Hippocampal formation (tissue), 2 donors: ENCODE measurements at regions not wholly inside any gene's neighbourhood (a gene's known extent, or its start where the extent isn't known, plus 50 kb on each side); places are given as distances from the start of the nearest gene placed in this dataset.

Experiments used
- DNase-seq, 2 donors: peaks; one replicate each; lab custom pipeline; 2025; lab: John Stamatoyannopoulos, UW

DNA sequence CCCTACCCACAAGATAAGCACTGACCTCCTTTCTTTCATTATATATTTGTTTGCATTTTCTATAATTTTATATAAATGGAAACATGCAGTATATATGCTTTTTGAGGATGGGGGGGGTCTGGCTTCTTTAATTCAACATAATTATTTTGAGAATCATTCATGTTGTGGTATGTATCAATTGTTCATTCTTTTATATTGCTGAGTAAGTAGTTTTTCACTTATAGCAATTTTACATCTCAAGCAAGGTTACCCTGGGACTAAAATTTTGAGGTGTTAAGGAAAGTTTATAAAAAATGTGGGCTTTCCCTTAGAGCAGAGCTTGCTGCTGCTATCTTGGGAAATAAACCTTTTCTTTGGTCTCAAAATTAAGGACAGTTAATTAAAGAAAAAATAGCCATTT is 89.9 kb upstream of the EGLN3 start:
- no peak for DNase-seq

DNA sequence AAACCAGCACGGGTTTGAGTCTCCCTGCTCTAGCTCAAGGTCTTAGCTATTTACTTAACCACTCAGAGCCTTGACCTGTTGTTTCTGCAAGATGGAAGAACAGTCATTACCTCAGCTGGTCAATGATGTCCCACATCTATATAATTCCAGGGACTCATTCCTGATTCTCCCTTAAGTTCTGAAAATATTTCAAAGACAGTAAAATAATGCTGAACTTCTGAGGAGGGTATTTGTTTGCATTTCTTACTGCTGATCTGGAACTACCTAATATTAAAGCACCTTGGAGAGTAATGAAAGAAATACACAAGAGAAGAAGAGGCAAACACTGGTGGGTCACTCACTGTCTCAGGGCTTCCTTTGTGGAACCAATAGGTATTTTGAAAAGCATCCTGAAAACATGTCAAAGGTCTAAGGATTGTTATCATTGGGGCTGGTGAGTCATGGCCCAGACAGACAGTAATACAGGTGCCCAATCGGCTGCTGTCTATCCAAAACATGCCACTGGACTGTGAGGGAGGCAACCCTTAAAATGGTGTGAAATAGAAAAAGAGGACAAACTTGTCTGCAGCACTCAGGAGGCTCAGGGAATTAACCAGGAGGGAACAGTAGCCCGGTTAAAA is 88.7 kb upstream of the EGLN3 start:
- DNase-seq: no peak

DNA sequence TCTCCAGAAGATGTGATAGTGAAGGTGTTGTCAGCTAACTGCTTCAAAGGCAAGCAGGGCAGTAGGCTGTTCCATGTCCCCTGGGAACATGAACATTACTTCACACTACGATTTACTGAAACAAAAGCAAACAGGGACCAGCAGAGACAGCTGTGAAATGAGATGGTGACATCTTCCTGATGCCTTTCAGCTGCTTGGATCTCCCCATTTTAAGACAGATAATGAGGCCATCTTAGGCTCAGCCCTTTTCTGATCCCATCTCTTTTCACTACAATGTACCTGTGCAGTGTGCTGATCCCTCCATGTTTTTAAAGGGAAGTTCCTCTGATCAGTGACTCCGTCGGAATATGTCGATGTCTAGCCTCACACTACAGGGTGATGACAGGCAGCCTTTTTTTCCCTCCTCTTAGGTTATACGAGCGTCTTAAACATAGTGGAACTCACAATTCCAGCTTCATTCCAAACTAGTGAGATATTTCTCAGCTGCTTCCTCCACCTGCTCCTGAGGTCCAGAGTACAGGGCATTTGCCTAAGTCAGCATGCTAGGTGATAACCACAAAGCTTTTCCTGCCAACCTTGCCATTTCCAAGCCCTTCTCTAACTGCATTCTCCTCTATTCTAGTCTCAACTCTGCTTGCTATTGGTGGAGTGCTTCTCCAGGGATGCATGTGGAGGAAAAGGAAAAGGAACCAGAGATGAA is 87.6 kb upstream of the EGLN3 start:
- DNase-seq: no peak

DNA sequence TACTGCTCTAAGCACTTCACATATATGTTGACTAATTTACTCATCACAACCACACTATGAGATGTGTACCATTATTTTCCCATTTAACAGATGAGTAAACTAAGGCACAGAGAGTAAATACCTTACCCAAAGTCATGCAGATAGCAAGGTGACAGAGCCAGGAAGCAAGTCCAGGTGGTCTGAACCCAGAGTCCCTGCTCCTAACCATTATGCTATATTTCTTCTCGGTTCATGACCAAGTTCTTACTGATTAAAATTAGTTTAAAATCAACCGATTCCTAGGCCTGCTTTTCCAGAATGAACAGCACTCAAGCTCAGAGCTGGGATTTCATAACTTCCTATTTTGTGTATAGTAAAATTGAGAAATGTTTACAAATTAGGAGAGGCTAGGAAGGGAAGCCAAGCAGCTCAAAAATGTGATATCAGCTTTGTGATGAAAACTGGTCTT is 85.5 kb upstream of the EGLN3 start:
- DNase-seq: no peak

DNA sequence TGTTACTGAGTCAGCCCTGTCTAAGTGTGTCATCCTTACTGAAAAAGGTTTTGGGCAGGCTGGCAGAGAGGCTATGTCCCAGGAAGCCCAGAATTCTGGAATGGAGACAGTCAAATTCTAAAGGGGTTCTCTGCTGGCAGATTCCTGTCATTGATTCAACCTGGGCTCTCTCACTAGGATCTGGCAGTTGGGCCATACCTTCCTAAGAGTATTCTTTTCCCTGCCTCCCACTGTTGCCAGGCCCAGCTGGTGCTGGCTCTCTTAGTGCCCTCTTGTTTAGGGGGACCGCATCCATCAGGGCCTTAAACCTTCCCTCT is 85.0 kb upstream of the EGLN3 start:
- no peak for DNase-seq

DNA sequence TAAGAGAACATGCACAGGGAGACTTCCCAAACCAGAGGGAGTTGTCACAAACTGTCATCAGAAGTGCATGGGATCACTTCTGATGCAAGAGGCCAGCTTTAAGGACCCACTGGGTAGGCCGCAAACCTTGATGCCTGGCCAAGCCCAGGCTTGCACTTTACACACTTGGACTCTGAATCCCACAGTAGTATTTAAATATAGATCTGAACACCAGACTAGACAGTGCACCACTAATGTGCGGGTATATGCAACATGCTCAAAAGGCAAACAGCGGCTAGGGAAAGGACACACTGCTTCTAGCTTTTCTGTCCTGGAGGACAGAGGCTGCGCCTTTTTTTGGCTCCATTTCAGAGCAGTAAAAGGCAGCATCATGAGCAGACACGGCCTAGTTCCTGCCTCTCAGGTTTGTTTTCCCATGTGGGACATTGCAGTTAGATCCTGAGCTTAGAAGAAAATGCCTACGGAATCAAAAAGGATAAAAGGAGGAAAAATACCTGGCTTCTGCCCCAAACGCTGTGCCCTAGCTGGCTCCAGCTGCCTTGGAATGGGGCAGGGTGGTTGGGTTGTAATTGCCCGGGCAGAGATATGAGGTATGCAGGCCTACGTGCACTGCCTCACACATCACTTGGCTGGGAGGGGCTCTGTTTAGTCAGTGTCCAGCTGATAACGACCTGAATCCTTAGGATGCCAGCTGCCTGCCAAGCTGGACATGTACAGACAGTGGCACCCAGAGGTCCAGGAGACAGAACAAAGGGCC is 84.5 kb upstream of the EGLN3 start:
- DNase-seq: no peak

DNA sequence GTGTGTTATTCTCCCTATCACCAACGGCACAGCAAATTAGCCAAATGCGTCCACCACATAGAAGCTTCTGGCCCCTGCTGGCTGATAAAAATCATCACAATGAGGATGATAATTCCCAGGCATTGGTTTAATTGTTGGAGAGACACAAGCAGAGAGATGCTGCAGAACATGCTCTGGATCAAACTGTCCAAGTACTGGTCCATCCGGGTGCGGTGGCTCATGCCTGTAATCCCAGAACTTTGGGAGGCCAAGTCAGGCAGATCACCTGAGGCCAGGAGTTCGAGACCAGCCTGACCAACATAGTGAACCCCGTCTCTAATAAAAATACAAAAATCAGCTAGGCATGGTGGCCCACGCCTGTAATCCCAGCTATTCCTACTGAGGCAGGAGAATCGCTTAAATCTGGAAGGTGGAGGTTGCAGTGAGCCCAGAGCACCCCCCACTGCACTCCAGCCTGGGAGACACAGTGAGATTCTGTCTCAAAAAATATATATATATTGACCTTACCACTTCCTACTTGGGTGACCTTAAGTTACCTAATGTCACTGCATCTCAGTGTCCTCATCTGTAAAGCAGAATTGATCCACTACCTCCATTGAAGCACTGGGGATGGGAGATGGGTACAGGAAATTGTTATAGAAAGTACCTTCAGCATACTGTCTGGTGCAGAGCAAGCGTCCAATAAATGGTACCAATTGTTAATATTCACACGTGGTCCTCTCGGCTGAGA is 83.7 kb upstream of the EGLN3 start:
- no peak for DNase-seq

DNA sequence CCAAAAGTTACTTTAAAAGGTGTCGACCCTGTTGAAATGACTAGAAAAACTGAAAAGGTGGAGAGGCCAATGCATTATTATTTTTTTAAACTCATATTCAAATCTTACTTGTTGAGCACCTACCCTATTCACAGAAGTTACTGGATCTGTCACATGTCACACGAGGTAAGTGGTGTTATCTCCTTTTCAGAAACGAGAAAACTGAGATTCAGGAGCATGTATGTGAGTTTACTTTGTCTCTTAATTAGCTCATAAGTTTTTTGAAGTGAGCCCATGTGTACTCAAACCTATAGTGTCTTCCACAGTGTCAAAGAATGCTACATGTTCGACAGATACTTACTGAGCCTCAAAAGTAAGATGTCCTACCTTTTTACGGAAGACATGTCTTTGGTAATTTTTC is 81.8 kb upstream of the EGLN3 start:
- no peak for DNase-seq

DNA sequence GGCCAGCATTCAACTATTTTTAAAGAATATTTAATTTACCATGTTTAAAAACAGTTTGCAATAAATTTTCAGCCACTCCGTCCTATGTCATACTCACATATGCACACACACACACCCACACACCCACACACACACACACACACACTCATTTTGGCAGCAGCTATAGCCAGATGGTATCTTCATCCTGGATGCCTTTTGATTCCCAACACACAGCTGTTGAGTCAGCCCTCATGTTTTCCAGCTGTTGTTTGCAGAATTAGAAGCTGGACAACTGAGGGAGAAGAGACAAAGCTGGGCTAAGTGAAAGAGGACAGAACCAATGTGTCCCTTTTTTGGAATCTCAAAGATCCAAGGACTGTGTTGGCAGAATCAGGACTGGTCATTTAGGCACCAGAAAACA is 80.0 kb upstream of the EGLN3 start:
- peak in 1 of 2 donors; percentile 24 for DNase-seq

DNA sequence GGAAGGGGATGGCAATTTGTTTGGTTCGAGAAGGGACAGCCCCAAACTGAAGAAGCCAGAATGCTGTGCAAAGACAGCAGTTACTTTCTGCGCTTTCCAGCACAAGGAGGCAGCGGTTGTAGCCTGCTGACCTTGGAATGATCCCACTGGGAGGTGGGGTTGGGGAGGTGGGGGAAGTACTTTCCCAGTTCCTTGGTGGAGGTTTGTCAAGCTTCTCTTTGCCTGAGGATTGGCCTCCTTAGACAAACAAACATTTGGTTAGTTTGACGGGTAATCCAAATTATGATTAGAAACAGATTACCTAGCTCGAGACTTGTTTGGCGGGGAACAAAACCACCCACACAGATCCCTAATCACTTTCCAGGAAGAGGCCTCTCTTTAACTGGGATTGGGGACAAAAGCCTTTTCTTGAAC is 79.1 kb upstream of the EGLN3 start:
- DNase-seq: no peak

DNA sequence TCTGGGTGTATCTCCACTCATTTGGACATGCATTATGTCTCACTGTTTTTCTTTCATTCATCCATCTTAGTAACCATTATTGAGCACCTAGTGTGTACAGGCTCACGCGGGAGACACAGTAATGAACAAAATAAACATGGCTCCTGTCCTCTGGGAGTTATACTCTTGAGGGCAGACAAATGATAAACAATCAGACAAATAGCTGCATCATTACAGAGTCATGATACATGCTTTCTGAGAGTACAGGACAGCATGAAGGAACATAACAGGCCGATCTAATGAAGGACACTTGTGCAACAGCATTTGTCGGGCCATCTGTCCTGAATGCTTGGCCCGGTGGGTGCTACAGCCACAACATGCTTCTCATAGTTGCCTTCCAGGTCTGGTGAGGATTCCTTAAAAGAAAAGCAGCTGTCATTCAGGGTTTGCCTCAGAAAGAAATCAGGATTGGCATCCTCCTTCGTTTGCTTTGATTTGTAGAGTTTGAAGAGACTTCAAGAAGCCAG is 77.2 kb upstream of the EGLN3 start:
- no peak for DNase-seq

DNA sequence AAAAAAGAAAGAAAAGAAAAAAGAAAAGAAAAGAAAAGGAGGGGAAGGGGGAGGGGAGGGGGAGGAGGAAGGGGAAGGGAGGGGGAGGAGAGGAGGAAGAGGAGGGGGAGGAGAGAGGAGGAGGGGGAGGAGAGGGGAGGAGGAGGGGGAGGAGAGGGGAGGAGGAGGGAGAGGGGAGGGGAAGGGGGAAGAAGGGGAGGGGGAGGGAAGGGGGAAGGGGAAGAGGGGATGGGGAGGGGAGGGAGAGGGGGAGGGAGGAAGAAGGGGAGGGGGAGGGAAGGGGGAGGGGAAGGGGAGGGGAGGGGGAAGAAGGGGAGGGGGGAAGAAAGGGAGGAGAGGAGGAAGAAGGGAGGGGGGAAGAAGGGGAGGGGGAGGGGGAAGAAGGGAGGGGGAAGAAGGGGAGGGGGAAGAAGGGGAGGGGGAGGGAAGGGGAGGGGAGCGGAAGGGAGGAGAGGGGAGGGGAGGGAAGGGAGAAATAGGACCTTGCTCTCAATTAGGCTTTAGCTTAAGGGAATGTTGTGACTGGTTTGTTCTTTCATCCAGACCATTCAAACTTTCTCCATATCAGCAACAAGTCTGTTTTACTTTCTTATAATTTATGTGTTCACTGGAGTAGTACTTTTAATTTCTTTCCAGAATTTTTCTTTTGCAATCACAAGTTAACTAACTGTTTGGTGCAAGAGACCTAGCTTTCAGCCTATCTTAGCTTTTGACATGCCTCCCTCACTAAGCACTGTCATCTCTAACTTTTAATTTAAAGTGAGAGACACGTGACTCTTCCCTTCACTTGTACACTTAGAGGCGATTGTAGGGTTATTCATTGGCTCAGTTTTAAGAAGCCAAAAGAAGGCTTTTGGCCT is 76.5 kb upstream of the EGLN3 start:
- no peak for DNase-seq

DNA sequence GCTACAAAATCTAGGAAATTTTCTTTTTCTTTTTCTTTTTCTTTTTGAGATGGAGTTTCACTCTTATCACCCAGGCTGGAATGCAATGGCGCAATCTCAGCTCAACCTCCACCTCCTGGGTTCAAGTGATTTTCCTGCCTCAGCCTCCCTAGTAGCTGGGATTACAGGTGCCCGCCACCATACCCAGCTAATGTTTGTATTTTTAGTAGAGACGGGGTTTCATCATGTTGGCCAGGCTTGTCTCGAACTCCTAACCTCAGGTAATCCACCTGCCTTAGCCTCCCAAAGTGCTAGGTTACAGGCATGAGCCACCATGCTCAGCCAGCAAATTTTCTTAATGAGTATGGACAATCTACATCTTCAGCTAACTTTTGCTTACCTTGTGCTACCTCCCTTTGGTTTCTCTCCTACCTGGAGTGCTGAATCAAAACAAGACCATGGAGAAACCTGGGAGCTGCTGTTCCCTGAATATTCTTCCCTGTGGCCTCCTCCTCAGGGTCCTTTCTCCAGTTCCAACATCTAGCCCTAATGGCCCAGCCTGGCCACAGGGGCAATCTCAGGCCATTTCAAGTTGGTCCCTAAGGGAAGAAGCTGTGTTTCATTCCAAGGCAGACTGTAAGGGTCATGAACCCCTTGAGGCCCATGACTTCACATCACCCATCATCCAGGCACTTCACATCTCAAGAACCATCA is 74.6 kb upstream of the EGLN3 start:
- DNase-seq: no peak

DNA sequence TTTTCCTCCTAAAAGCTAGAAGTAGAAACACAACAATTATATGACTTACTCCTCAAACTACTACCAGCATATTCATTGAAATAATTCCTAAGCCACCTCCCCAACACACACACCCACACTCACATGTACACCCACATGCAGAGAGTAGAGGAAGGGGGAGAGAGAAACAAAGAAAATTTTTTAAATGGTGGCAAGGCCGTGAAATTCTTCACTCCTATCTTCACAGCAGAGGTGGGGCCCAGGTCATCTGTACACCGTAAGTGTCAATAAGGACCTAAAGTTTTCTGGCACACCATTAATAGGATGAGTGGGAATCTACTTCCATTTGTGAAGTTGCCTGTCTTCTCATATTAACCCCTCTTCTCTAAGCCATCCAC is 73.9 kb upstream of the EGLN3 start:
- DNase-seq: no peak

DNA sequence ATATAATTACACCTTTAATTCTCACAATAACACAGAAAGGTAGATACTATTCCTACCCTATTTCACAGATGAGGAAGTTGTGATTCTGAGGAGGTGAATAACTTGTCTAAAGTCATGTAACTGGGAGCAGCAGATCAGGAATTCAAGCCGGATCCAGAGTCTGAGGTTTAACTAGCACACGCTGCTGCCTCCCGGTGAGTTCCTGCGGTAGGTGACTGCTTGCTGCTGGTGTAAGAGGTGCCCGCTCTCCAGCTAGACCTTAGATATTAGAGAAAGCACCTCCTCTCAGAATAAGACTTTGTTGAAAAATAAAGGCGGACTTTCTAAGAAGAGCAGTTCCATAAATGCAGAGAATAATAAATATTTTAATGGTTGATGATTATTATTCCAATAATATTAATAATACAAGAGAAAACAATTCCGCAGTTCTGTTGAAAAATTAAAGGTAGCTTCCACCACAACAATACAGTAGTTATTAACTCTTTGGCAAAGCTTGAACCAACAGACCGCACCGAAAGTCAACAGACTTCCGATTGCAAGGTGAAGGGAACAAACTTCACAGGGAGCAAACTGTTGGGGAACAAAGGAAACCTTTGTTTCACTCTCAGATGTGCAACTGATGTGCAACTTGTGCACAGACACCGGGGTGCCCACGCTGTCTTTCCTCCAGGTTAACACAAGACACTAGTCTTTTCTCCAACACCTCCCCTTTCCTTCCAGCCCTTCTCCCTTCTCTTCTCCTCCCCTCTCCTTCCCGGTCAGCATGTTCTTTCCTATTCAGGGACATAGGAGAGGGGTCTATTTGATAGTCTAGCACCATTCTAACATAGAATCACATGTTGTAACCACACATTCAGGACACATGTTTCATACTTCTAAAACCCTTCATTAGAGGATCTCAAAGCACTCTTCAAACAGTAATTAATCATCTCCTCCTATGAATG is 73.2 kb upstream of the EGLN3 start:
- no peak for DNase-seq

DNA sequence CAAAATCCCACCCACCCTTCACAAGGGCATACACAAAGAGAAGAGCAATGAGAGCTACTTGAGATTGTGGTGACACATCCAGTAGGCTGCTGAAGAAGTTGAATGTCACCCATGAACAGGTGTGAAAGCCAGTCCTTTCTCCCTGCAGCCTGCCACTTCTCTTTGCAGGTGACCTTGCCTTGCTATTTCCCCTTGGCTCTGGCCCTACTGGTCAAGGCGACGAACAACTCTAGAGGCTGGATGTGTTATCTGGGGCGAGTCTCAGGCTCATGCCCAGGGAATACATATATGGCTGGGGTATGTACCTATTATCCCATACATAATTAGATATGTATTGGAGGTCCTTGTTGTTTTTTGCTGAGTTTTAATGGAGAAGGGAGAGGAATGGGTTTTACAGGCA is 70.2 kb upstream of the EGLN3 start:
- DNase-seq: no peak

DNA sequence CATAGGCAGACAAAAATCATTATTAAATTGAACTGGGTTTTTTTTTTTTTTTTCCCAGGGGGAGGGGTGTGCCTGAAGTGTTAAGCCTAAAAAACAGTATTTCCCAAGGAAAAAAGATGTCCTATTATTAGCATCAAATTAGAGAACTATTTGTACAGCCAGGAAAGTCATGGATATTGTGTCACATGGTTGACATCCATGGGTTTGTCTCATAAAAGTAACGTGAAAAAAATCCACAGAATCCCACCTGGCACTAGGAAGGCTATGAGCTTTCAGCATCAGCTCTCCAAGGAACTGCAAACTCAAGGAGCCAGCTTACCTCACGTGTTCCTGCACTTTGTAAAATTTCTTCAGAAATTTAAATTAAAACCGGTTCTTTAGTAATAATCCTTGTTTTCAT is 69.1 kb upstream of the EGLN3 start:
- DNase-seq: no peak

DNA sequence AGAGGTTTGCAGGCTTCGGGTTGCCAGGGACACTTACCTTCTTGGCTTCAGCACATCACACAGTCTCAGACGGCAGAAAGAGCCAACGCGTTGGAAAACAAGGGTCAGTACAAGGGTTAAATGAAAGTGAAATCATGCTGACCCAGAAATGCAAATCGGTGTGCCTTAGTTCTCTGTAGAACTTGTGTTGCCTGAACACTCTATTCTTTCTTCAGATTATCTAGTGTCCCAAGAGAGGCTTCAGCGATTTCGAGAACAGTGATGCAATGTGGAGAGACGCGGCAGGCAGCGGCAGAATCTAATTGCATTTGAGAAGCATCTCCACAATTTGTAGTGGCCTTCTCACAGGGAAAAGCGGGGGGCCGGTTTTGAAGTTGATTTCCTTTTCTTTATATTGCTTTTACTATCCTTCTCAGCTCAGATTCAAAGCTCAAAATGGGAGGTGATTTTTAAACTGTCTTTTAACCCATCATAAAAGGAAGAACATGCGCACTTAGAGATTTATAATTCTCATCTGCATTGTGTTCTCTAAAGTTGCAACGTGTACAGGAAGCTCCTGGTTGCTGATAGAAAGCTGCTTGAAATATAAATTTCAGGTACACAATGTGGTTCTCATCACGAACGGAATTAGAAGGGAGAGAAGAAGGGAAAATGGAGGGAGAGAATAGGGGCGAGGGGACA is 67.8 kb upstream of the EGLN3 start:
- DNase-seq: no peak

DNA sequence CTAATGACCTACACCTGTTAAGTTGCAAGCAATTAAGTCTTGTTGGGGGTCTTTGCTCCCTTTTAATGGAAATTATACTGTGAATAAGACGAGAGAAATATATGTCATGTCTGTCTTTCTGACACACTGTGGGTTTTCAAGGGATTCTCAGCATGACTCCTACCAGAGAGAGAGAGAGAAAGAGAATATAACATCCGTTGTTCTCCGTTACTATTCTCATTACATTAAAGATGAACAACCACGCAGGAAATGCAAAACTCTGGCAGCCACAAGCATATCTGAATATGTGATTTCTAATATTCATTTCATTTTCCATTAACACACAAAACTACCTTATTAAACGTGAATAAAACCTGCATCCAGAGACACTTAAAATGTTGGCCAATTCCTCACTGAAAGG is 67.3 kb upstream of the EGLN3 start:
- DNase-seq: no peak
